ENCODE measurements at regions not wholly inside any gene's neighbourhood (a gene's known extent, or its start where the extent isn't known, plus 50 kb on each side); places are given as distances from the start of the nearest gene placed in this dataset.
"Not testable (repeated sequence)": the region's sequence is repeated elsewhere in the genome, so short reads cannot be mapped to it uniquely, and the experiment has no call there.

DNA sequence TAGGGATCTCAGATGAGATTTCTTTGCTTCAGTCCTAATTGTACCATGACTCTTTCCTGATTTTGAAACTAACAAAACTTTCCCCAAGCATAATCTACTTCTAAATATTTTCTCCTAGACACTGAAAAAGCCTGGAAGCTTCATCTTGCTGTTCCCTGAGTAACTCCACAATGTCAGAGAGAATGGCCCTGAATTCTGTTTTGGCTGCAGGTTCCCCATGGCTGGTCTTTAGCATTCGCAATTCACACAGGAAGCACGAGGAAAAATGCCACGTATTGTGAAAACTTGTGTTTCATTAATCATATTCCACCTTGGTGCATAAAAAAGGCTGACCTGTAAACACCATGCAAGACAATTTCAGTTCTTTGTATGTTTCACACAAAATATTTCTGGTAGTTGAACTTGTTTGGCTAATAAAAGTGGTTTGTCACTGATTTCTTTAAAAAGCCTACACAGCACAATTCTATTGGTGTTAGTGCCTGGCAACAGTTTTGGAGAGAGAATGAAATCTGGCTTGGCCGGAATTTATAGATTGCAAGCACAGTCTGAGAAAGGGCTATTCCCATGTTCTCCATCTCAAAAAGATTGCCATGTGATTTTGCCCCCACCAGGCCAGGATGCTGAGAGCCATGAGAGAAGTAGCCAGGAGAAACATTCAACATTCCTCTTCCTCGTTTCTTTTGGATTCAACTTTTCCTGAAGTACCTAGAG lies 367.1 kb downstream of the NDFIP2 start:
- DNase-seq (ENCODE audit: low spot score in 2 of 2) = no peak
- no peak for FAIRE-seq

DNA sequence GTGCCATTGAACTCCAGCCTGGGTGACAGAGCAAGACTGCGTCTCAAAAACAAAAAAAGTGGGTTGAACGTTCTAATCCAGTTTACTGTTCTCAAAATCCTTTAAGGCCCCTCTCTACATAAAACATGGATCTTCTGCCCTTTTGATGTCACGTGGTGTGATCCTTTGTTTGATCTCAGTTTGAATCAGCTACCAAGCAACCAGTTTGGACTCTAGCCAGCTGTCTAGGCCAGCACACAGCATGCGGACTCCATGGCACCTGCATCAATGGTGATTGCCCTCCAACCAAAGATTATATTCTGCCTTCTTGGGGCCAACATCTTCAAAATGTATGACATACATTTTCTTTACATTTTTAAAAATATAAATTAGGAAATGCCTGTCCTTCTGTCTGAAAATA lies 365.4 kb downstream of the NDFIP2 start:
- DNase-seq (ENCODE audit: low spot score in 2 of 2) (no peak), FAIRE-seq (no peak)

DNA sequence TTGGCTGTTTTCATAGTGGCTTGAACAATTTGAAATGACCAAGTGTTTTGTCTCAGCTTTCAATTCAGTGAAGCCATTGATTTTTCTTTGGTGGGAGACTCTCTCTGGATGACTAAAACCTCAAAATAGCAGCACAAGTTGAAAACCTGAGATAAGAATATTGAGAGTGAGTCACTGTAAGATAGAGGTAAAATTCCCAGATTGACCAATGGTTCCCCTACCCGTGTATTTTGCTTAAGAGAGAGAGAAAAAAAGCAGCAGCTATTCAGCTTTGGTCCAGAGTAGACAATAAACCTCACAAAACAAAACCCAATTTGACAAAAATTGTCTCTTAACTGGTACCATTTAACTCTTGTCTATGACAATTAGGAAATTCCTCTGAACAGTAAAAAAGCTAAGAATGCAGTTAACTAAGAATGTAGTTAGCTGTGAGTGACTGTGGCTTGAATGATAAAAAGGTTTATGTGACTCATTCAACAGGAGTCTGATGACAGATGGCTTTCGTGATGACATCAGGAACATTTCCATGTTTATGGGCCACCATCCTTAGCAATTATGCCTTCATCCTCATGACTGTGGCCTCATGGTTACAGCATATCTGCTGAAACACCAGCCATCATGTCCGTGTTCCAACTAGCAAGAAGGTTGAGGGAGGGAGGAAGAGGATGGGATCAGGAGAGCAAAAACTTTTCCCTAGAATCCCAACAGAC lies 356.9 kb downstream of the NDFIP2 start:
- FAIRE-seq (no peak), DNase-seq (ENCODE audit: low spot score in 2 of 2) (no peak)

DNA sequence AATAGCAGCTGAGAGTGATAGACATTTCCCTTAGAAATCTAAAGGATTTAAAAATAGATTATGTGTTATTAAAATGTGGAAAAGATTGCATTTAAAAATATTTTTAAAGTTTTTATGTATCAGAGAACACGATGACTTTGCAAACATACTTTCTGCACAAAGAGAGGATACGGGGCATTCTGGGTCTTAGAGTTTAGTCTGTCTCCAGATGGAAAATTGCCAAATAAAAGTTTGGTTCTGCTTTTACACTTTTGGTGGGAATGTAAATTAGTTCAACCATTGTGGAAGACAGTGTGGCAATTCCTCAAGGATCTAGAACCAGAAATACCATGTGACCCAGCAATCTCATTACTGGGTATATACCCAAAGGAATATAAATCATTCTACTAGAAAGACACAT lies 355.2 kb downstream of the NDFIP2 start:
- FAIRE-seq = not testable (repeated sequence)

DNA sequence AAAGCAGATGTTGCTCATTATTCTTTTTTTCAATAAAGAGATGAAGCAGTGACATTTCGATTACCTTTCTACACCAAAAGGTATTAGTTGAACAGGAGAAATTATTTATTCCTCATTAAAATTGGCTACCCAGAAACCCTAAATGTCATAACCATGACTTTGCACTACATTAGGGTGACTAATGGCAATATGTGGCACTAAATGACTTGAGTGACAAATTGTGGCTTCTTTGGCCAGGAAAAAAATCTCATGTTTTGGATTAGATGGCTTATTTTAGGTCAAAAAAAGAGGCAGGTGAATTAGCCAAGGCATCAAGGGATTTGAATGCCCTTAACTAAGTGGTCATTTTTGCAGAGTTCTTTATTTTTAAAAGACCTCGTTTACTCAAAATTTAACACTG lies 353.9 kb downstream of the NDFIP2 start:
- DNase-seq (ENCODE audit: low spot score in 2 of 2) (no peak), FAIRE-seq (no peak)

More for the DNA sequence above, 355.2 kb downstream of the NDFIP2 start:
- DNase-seq (ENCODE audit: low spot score in 2 of 2) = not testable (repeated sequence)

DNA sequence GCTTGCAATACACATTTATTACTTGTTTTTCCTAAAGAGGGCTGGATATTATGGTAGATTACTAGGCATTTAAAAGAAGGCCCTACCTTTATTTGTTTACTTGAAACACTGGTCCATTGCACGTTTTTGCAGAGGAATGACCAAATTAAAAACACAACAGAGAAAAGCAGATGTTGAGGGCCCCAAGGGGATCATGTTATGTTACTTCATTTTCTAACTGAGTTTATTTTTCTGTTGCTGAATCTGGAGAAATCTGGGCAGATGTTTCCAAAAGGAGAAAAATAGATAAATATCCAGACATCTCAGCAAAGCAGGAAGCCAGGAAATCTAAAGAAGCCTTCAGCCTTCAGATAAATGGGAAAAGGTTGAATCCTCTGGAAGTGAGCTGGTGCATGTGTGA lies 353.0 kb downstream of the NDFIP2 start:
- no peak for DNase-seq (ENCODE audit: low spot score in 2 of 2)
- FAIRE-seq = no peak

DNA sequence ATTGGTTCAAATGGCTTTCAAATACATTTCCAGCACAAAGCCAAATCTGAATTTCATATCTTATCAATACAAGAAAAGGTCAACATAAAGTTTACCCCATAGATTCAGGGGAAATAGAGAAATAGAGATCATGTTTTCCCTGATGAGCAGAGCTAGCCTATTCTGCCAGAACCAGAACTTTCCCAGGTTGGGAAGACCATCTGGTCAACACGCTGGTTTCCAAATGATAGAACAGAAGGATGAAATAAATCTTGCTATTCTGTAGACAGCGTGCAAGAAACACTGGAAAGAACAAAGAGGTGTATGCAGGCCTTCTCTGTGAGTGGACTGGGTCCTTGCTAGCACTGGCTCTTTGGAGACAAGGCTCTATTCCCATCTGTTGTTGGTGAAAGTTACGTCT lies 350.6 kb downstream of the NDFIP2 start:
- DNase-seq (ENCODE audit: low spot score in 2 of 2) (no peak), FAIRE-seq (no peak)

DNA sequence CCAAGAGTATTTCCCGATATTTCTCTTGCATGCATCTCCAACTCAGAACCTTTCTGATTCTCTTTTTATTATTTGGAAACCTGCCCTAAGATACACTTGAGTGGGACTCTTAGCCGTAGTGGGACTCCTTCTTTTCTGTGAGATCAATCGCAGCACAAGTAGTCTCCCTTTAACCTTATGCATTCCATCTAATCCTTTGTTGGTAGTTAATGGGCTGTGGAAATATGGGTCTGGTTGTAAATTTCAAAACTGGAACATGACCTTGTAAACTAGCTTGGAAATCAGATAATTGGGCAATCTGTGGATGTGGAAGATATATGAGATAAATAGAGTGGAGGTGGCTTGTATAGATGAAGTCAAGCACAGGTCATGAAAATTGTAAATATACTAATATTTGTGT lies 350.0 kb downstream of the NDFIP2 start:
- FAIRE-seq (no peak), DNase-seq (ENCODE audit: low spot score in 2 of 2) (no peak)

DNA sequence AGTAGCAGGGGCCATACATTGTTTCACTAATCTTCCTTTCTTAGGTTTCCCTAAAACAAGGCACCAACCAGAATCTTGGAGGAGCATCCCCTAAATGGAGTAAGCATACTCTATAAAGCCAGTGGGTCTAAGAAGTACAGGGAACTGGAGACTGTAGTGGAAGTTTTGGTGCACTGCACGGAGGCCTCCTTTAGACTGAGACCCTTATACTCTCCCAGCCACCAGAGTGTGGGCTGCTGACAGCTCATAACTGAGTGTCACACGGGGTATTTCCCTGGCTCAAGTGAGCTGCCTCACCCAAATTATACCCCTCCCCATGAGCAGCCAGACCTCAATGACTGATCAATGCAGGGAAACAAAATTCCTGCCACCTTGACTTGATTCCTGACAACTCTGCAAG lies 349.5 kb downstream of the NDFIP2 start:
- FAIRE-seq = no peak
- no peak for DNase-seq (ENCODE audit: low spot score in 2 of 2)

DNA sequence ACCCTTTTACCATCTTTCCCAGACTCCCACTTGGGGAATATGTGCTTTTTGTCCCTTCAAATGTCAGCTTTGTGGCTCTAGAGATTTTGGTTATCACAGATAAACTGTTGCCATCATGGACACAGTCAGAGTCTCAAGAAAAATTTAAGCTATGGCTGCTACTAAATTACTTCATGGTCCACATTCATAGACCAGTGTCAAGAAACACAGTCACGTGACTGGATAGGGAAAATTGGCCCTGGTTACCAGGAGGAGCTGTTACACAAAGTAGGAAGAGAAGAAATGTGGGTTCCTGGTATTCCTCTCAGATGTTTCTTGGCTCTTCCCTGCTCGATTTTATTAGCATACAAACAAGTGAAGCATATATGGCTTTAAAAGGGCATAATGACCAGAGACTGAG lies 348.9 kb downstream of the NDFIP2 start:
- DNase-seq (ENCODE audit: low spot score in 2 of 2) = no peak
- FAIRE-seq = no peak

DNA sequence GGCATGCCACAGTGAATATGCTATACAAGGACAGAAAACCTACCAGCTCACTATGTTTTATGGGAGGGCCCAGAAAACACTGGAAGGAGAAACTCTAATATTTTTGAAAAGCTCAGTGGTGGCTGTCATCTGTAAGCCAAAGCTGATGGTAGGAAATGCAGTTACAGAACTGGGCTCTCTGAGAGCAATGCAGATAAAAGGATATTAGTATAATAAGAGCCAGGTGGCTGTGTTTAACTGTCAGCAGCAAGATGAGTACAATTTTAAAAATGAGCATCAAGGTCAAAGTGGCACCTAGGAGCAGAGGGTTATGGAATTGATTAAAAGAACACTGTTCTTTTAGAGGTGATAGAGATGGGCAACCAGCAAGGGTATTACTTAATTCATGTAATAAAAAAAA lies 345.0 kb downstream of the NDFIP2 start:
- no peak for FAIRE-seq
- DNase-seq (ENCODE audit: low spot score in 2 of 2) = no peak

DNA sequence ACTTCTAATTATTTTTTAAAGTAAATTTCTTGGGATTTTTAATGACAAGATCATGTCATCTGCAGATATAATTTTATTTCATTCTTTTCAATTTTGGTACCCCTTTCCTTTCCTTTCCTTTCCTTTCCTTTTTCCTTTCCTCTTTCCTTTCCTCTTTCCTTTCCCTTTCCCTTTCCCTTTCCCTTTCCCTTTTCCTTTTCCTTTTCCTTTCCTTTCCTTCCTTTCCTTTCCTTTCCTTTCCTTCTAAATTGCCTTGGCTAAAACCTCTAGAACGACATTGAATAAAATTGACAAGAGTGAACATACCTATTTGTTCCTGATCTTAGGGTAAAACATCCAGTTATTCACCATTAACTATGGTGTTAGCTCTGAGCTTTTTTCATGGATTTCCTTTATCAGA lies 334.1 kb downstream of the NDFIP2 start:
- FAIRE-seq (no peak), DNase-seq (ENCODE audit: low spot score in 2 of 2) (no peak)

DNA sequence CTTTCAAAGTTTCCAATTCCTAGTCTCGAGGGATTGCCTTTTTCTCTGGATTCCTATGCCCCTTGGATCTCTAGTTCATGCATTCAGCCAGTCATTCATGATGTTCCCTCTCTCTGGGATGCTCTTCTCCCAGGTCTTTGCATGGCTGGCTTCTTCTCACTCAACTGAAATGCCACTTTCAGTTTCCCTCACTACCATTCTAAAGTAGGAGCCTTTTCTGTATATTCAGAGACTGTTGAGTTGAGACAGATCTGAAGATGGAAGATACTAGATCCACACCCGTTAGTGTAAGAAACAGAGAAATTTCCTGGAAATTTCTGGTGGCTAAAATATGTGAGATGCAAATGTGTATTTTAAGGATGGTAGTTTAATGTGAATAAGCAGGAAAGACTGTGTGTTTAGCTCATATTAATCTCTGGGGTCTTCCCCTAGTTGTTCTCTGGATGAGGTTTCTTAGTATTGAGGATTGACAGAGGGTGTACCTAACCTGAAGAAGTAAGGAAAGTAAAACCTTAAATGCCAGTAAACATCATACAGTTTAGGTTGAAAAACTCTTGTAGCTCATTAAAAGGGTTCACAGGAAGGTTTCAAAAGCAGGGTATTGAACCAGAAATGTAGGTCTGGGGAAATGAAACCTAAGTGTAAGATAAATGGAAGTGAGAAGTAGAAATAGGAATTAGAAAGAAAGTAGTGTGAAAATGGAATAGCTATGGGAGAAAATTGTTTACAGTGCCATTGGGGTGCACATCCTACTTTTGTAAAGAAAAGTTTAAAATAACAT lies 331.3 kb downstream of the NDFIP2 start:
- DNase-seq (ENCODE audit: low spot score in 2 of 2) (no peak), FAIRE-seq (no peak)

DNA sequence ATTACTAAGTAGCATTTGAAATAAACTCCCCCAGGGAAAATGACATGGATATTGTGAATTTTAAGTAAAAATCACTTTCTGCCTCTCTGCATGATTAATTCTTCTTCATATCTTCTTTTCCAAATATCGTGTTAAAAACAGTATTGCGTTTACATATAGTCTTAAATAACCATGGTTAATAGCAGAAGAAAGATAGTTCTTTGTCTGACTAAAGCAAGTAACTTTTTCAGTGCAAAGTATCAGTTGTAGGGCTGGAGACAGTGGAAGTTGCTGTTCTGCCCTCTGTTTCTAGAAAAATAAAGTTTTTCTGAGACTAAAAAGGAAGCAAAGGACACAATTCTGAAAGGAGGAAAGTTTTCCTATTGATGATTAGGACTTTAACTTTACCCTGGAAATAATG lies 330.2 kb downstream of the NDFIP2 start:
- no peak for FAIRE-seq

DNA sequence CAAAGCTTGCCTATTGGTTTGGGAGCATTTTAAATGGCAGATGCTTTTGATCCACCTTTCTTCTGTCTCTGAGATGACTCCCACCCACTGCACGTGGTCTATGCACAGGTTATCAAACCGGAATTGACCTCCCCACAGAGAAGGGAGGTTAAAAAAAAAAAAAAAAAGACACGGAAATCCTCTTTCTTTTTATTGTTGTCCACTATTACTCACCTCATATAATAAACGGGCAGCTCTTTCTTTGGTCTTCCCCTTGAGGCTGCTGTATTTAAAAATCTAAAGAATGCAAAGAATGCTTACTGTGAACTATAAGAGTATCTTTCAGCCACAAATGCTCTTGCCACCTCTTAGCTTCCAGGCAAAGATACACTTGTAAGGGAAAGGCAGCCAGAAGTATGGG lies 329.7 kb downstream of the NDFIP2 start:
- FAIRE-seq (no peak), DNase-seq (ENCODE audit: low spot score in 2 of 2) (no peak)

More for the DNA sequence above, 330.2 kb downstream of the NDFIP2 start:
- no peak for DNase-seq (ENCODE audit: low spot score in 2 of 2)

DNA sequence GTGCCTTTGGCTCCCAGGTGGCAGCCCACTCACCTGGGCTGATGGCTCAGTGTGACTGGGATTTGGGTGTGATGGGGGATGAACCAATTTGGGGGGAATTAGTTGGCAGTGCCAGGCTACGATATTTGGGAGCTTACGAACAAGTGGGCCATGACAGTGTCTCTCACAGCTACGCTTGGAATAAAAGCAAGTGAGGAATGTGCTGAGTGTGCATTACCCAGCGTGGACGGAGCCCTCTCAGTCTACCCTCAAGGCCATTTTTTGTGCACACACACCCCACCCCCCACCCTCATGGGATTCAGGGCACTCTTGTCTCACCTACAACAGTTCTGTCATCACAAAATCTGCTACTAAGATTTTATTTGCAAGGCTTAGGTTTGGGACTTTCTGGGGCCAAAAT lies 329.1 kb downstream of the NDFIP2 start:
- no peak for DNase-seq (ENCODE audit: low spot score in 2 of 2)

DNA sequence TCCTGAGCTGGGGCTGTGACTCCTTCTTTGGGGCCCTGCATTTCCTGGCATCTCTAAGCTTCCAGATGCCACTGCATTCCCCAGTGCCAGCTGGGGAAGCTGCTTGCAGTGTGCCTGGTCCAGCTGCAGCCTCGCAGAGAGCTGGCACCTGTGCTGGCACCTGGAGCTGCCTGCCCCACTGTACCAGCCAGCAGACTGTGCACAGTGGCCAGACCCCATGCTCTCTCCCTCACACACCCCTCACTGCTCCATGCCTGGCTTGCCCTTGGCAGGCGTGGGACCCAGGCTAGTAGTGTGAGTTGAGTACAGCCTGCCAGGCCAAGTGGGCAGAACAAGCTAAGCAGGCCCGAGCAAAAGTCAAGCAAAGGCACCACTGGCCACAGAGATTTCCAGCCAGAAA lies 327.5 kb downstream of the NDFIP2 start:
- DNase-seq (ENCODE audit: low spot score in 2 of 2) = no peak
- FAIRE-seq = no peak

More for the DNA sequence above, 329.1 kb downstream of the NDFIP2 start:
- FAIRE-seq = no peak

DNA sequence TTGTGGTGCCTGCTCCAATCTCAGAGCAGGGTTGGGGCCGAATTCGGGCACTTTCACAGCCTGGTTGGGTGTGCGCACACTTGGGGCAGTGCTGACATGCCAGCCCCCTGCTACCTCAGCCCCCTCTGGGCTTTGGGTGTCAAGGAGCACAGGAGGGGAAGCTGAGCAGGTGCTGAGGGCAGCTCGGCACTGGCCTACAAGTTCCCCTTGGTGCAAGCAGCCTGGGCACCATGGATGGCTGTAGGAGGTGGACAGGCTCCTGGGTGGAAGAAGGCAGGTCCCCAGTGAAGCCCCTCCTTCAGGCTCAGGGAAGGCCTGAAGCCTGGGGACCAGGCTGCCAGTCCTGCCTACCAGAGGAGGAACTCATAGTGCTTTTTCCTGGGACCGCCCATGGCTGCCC lies 326.6 kb downstream of the NDFIP2 start:
- FAIRE-seq = no peak
- DNase-seq (ENCODE audit: low spot score in 2 of 2) = no peak

DNA sequence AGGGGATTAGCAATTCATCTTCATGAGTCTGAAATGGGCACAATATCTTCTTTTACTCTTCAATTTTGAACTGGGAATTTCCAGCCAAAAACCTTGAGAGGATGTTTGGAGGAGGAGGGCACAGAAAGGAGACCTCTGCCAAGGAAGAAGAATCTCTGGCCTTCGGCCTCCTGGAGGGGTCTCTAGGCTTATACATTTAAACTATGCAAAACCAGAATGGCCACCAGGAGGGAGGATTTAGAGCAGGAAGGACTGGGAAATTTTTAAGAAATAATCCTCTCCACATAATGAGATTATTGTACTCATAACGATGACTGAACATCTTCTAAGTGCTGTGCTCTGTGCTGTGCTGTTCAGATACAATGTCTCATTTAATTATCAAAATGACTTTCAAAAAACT lies 325.9 kb downstream of the NDFIP2 start:
- no peak for DNase-seq (ENCODE audit: low spot score in 2 of 2)
- no peak for FAIRE-seq

DNA sequence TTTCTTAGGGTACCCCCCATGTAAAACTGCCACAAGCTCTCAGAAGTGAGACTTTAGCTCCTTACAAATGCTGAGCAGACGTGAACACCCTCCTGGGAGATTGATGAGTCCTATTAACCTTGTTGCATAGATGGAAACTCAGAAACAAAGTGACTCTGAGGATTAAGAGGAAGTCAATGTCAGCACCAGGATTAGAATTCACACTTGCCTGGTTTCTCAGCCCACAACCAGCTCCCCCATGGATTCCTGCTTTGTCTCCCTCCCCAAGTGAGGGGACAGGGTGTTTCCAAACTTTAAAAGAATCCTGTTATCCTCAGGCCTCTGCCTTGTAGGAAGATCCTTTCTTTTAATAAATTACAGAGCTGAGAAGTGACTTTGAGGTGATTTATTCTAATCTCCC lies 324.4 kb downstream of the NDFIP2 start:
- no peak for FAIRE-seq
- no peak for DNase-seq (ENCODE audit: low spot score in 2 of 2)

DNA sequence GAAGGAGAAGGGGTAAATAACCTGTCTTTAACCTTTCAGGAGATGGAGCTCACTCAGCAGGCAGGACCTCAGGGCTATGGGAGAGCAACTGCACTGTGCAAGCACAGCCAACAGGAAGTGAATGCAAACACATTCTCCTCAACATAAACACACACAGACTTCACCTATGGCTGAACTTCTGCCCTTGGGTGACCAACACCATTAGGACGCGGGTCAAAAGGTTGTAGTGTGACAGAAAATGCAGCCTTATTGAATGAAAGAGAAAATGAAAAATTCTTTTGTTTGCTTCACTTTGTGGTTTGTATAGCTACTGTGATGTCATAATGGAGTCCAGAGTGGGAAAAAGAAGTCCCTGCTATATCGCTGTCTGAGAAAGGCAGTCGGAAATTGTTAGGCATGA lies 323.0 kb downstream of the NDFIP2 start:
- no peak for FAIRE-seq

DNA sequence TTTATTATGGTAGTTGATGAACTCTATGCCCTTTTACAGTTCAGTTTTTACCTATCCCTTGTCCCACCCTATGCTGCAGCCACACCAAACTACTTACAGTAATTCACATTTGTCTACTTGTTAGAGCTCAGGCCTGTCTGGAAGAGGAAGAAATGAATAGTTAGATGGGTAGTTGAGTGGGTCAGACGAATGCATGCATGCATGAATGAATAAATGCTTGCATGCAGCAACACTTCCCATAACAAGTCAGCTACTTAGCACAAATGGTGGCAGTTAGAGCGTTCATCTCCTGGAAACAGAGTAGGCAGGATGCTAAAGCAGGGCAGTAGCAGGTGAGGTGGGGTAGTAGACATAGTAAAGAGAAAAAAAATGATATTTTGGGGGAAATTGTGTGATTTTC lies 322.3 kb downstream of the NDFIP2 start:
- DNase-seq (ENCODE audit: low spot score in 2 of 2) (no peak), FAIRE-seq (no peak)

More for the DNA sequence above, 323.0 kb downstream of the NDFIP2 start:
- no peak for DNase-seq (ENCODE audit: low spot score in 2 of 2)

Data from frontal cortex (tissue), 3 donors.